ENCODE measurements at regions not wholly inside any gene's neighbourhood (a gene's known extent, or its start where the extent isn't known, plus 50 kb on each side); places are given as distances from the start of the nearest gene placed in this dataset.
"Not testable (repeated sequence)": the region's sequence is repeated elsewhere in the genome, so short reads cannot be mapped to it uniquely, and the experiment has no call there.

- no peak for DNase-seq (ENCODE audit: low read depth in 2 of 3, low spot score in 1 of 3)
Measured at GRCh38 chr1:38198099-38198498, 151.5 kb upstream of the POU3F1 start.

- DNase-seq (ENCODE audit: low read depth in 2 of 3, low spot score in 1 of 3) = no peak
Measured at GRCh38 chr1:38197312-38198061, 150.9 kb upstream of the POU3F1 start.

- no peak for DNase-seq (ENCODE audit: low read depth in 2 of 3, low spot score in 1 of 3)
Measured at GRCh38 chr1:38194472-38194871, 147.9 kb upstream of the POU3F1 start.

- DNase-seq (ENCODE audit: low read depth in 2 of 3, low spot score in 1 of 3) = no peak
Measured at GRCh38 chr1:38193040-38193439, 146.4 kb upstream of the POU3F1 start.

GRCh38 chr1:38191461-38191860 is 144.9 kb upstream of the POU3F1 start:
- DNase-seq (ENCODE audit: low read depth in 2 of 3, low spot score in 1 of 3) = no peak

GRCh38 chr1:38190983-38191382 is 144.4 kb upstream of the POU3F1 start:
- DNase-seq (ENCODE audit: low read depth in 2 of 3, low spot score in 1 of 3) = no peak

- no peak for DNase-seq (ENCODE audit: low read depth in 2 of 3, low spot score in 1 of 3)
Measured at GRCh38 chr1:38187552-38187951, 141.0 kb upstream of the POU3F1 start.

- DNase-seq (ENCODE audit: low read depth in 2 of 3, low spot score in 1 of 3) = no peak
Measured at GRCh38 chr1:38186566-38186965, 140.0 kb upstream of the POU3F1 start.

- DNase-seq (ENCODE audit: low read depth in 2 of 3, low spot score in 1 of 3) = no peak
Measured at GRCh38 chr1:38185913-38186312, 139.3 kb upstream of the POU3F1 start.

- DNase-seq (ENCODE audit: low read depth in 2 of 3, low spot score in 1 of 3) = no peak
Measured at GRCh38 chr1:38183747-38184146, 137.2 kb upstream of the POU3F1 start.

GRCh38 chr1:38183096-38183495 is 136.5 kb upstream of the POU3F1 start:
- DNase-seq (ENCODE audit: low read depth in 2 of 3, low spot score in 1 of 3) = no peak

GRCh38 chr1:38180388-38180787 is 133.8 kb upstream of the POU3F1 start:
- DNase-seq (ENCODE audit: low read depth in 2 of 3, low spot score in 1 of 3) = not testable (repeated sequence)

- DNase-seq (ENCODE audit: low read depth in 2 of 3, low spot score in 1 of 3) = no peak
Measured at GRCh38 chr1:38179483-38179882, 132.9 kb upstream of the POU3F1 start.

GRCh38 chr1:38178216-38178615 is 131.6 kb upstream of the POU3F1 start:
- DNase-seq (ENCODE audit: low read depth in 2 of 3, low spot score in 1 of 3) = no peak

- no peak for DNase-seq (ENCODE audit: low read depth in 2 of 3, low spot score in 1 of 3)
Measured at GRCh38 chr1:38175121-38175520, 128.5 kb upstream of the POU3F1 start.

- DNase-seq (ENCODE audit: low read depth in 2 of 3, low spot score in 1 of 3) = no peak
Measured at GRCh38 chr1:38173848-38174247, 127.3 kb upstream of the POU3F1 start.

- no peak for DNase-seq (ENCODE audit: low read depth in 2 of 3, low spot score in 1 of 3)
Measured at GRCh38 chr1:38173157-38173831, 126.7 kb upstream of the POU3F1 start.

- DNase-seq (ENCODE audit: low read depth in 2 of 3, low spot score in 1 of 3) = no peak
Measured at GRCh38 chr1:38169121-38169520, 122.5 kb upstream of the POU3F1 start.

GRCh38 chr1:38168365-38168764 is 121.8 kb upstream of the POU3F1 start:
- DNase-seq (ENCODE audit: low read depth in 2 of 3, low spot score in 1 of 3) = no peak

- no peak for DNase-seq (ENCODE audit: low read depth in 2 of 3, low spot score in 1 of 3)
Measured at GRCh38 chr1:38166461-38166860, 119.9 kb upstream of the POU3F1 start.

- no peak for DNase-seq (ENCODE audit: low read depth in 2 of 3, low spot score in 1 of 3)
Measured at GRCh38 chr1:38153778-38154470, 107.3 kb upstream of the POU3F1 start.

- DNase-seq (ENCODE audit: low read depth in 2 of 3, low spot score in 1 of 3) = no peak
Measured at GRCh38 chr1:38153066-38153777, 106.6 kb upstream of the POU3F1 start.

Measured in stimulated activated CD4-positive, alpha-beta T cell treated with anti-CD3 and anti-CD28 coated beads, Interleukin-12 subunit alpha, Interleukin-12 subunit beta, amount 100 ng/mL, for 48 hours (primary cell).